WERI-Rb-1 (cell line): ENCODE measurements at regions not wholly inside any gene's neighbourhood (a gene's known extent, or its start where the extent isn't known, plus 50 kb on each side); places are given as distances from the start of the nearest gene placed in this dataset.

Experiments used
- DNase-seq: peaks from one replicate; pipeline ENCODE4 v3.0.0-alpha.2; 2020
- H3K27ac ChIP-seq: fragments of 250-450 bp; sonication (Bioruptor Pico); 2 replicates; pipeline ENCODE4 v1.5.1; 2020; ENCODE audit warnings: mild to moderate bottlenecking, moderate library complexity
- H3K27me3 ChIP-seq: fragments of 250-450 bp; sonication (Bioruptor Pico); 2 replicates; pipeline ENCODE4 v1.5.1; 2021; ENCODE audit warnings: mild to moderate bottlenecking, low read depth, moderate library complexity; ENCODE audit not compliant: insufficient read depth, severe bottlenecking
- H3K36me3 ChIP-seq: fragments of 250-450 bp; sonication (Bioruptor Pico); 2 replicates; pipeline ENCODE4 v1.5.1; 2020; ENCODE audit warnings: mild to moderate bottlenecking, moderate library complexity
- H3K4me3 ChIP-seq: 2 replicates; pipeline ENCODE4 v1.5.1; 2011; ENCODE audit warnings: low read depth, mild to moderate bottlenecking, control low read depth, low read length
- H3K9me3 ChIP-seq: fragments of 250-450 bp; sonication (Bioruptor Pico); 2 replicates; pipeline ENCODE4 v1.5.1; 2021; ENCODE audit warnings: mild to moderate bottlenecking, moderate library complexity; ENCODE audit not compliant: severe bottlenecking
- TF ChIP-seq, protein P1 (sequence below): IDR thresholded peaks from 2 replicates; pipeline ENCODE4 v1.5.1; 2011; ENCODE audit warnings: low read depth, mild to moderate bottlenecking, control low read depth, inconsistent platforms, low read length

DNA sequence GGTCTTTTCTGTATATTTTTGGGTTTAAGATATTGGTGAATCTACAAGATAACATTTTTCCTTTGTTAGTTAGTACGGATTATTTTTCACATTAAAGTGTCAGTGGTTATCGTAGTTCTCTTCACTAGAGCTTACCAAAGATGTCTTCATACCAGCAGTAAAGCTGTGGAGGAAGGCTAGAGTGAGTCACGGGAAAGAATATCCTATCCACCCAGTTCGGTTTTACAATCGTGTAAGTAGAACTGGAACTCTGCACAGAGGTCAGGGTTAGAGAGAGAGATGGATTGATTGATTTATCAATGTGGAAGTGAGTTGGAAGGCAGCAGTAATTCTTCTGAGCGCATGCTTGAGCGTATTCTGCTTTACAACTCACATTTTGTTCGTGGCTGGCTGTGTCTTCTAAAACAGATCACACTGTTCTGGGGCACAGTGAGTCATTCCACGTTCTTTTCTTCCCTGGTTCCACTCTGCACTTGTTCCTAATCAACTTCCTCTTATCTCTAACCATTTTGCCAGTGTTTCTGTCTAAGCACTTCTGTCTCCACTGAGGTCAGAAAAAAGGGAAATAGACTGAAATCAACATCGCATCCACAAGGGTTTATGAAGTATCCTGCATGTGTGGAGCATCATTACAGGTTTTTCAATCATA, 86.5 kb upstream of the ARRDC3 start:
- TF ChIP-seq, protein P1, sequence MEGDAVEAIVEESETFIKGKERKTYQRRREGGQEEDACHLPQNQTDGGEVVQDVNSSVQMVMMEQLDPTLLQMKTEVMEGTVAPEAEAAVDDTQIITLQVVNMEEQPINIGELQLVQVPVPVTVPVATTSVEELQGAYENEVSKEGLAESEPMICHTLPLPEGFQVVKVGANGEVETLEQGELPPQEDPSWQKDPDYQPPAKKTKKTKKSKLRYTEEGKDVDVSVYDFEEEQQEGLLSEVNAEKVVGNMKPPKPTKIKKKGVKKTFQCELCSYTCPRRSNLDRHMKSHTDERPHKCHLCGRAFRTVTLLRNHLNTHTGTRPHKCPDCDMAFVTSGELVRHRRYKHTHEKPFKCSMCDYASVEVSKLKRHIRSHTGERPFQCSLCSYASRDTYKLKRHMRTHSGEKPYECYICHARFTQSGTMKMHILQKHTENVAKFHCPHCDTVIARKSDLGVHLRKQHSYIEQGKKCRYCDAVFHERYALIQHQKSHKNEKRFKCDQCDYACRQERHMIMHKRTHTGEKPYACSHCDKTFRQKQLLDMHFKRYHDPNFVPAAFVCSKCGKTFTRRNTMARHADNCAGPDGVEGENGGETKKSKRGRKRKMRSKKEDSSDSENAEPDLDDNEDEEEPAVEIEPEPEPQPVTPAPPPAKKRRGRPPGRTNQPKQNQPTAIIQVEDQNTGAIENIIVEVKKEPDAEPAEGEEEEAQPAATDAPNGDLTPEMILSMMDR = no peak
- Histone ChIP-seq H3K27ac (no peak overlapping the region), H3K9me3 (no peaks in the 10 kb centered on the region), H3K27me3 (no peaks in the 10 kb centered on the region), H3K36me3 (no peaks in the 10 kb centered on the region), H3K4me3 (no peak overlapping the region)
- DNase-seq = no peak

DNA sequence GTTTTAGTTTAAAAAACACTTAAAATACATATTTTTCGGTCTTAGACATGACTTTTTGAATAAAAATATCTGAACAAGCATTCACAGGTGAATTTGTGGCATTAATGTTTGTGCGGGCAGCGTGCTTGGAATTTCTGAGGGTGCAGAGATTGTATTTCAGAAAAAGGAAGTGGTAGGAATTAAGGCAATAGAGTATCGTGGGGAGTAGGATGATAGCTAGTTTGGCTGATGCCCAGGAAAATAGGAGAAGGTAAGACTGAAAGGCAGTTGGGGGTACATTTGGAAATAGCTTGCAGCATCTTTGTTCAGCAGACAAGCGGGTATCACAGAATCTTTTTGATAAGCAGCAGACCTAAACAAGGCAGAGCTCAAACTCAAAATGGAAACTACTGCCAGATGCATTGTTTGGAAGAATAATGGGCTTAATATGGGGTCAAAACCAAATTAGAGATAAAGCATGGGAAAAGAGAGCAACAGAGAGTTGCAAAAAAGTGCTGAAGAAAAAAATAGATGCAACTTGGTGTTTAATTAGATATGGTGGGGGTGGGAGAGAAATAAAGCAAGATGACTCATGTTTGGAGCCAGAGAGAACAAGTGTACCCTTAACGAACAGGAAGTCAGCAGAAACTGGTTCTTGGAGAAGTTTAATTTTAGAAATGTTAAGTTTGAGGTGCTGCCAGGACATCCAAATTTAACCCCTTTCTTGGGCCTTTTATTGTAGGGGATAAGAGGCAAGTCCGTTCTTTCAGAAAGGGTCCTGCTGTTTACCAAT, 85.7 kb upstream of the ARRDC3 start:
- H3K27ac ChIP-seq = no peak overlapping the region
- no peak for DNase-seq
- no peaks in the 10 kb centered on the region for H3K9me3 ChIP-seq
- H3K36me3 ChIP-seq = no peaks in the 10 kb centered on the region
- no peak overlapping the region for H3K4me3 ChIP-seq
- no peaks in the 10 kb centered on the region for H3K27me3 ChIP-seq
- TF ChIP-seq, protein P1 = no peak

GRCh38 chr5:91464886-91465646, 81.9 kb upstream of the ARRDC3 start:
- Histone ChIP-seq H3K27me3 (no peaks in the 10 kb centered on the region), H3K27ac (no peak overlapping the region), H3K4me3 (no peak overlapping the region), H3K9me3 (no peaks in the 10 kb centered on the region), H3K36me3 (no peaks in the 10 kb centered on the region)
- TF ChIP-seq, protein P1 = no peak
- DNase-seq = no peak

DNA sequence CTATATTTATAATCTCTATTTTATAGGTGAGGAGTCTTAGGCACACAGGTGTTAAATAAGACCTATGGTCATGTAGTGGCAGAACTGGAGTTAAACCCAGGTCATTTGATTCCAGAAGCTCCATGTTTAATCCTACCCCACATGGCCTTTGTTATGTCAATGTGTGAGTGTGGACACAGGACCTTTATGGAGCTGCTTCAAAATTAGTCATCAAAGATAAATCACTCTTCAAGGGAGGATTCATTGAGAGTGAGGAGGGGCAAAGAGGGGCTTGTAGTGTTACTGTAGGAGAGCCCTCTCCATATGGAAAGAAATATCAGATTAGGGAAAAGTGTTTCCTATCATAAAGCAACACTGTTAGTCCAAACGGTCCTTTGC, 74.6 kb upstream of the ARRDC3 start:
- TF ChIP-seq, protein P1 = no peak

GRCh38 chr5:91456928-91457680, 74.0 kb upstream of the ARRDC3 start:
- DNase-seq = no peak
- H3K27ac ChIP-seq = no peak overlapping the region
- H3K9me3 ChIP-seq = no peaks in the 10 kb centered on the region
- H3K4me3 ChIP-seq = no peak overlapping the region
- TF ChIP-seq, protein P1 = no peak
- no peaks in the 10 kb centered on the region for H3K27me3 ChIP-seq
- H3K36me3 ChIP-seq = no peaks in the 10 kb centered on the region

More for the DNA sequence above, 74.6 kb upstream of the ARRDC3 start:
- no peaks in the 10 kb centered on the region for H3K9me3 ChIP-seq
- H3K27me3 ChIP-seq = no peaks in the 10 kb centered on the region
- no peaks in the 10 kb centered on the region for H3K36me3 ChIP-seq
- H3K27ac ChIP-seq = no peak overlapping the region
- DNase-seq = no peak
- H3K4me3 ChIP-seq = no peak overlapping the region
